Left hindlimb (tissue), 1 donor: ENCODE measurements at regions not wholly inside any gene's neighbourhood (a gene's known extent, or its start where the extent isn't known, plus 50 kb on each side); places are given as distances from the start of the nearest gene placed in this dataset.

Source experiments
- DNase-seq: peaks from one replicate; pipeline ENCODE4 v3.0.0-alpha.2; 2018

GRCh38 chrX:110432091-110432905 lies 73.7 kb downstream of the RTL9 start:
- no peak for DNase-seq

GRCh38 chrX:110432906-110433215 lies 74.2 kb downstream of the RTL9 start:
- DNase-seq = peak; percentile 53

GRCh38 chrX:110435196-110435595 lies 76.5 kb downstream of the RTL9 start:
- DNase-seq = no peak

GRCh38 chrX:110436523-110436922 lies 77.9 kb downstream of the RTL9 start:
- no peak for DNase-seq

- DNase-seq = no peak
These were observed 79.0 kb downstream of the RTL9 start for GRCh38 chrX:110437686-110438085.

GRCh38 chrX:110440016-110440805 lies 81.6 kb downstream of the RTL9 start:
- DNase-seq = no peak

- no peak for DNase-seq
These were observed 84.0 kb downstream of the RTL9 start for GRCh38 chrX:110442635-110443034.

- DNase-seq = no peak
These were observed 86.3 kb downstream of the RTL9 start for GRCh38 chrX:110444996-110445395.

- no peak for DNase-seq
These were observed 89.8 kb downstream of the RTL9 start for GRCh38 chrX:110448459-110448858.

- DNase-seq = no peak
These were observed 90.7 kb downstream of the RTL9 start for GRCh38 chrX:110449312-110449711.

GRCh38 chrX:110450050-110450449 lies 91.4 kb downstream of the RTL9 start:
- peak; percentile 55 for DNase-seq

GRCh38 chrX:110454336-110454735 lies 95.7 kb downstream of the RTL9 start:
- DNase-seq = no peak

GRCh38 chrX:110462957-110463356 lies 104.3 kb downstream of the RTL9 start:
- DNase-seq = no peak

GRCh38 chrX:110466790-110467189 lies 108.1 kb downstream of the RTL9 start:
- no peak for DNase-seq

- no peak for DNase-seq
These were observed 113.6 kb downstream of the RTL9 start for GRCh38 chrX:110472265-110472664.

- peak; percentile 28 for DNase-seq
These were observed 119.1 kb downstream of the RTL9 start for GRCh38 chrX:110477593-110478228.

GRCh38 chrX:110491846-110492620 lies 133.4 kb downstream of the RTL9 start:
- DNase-seq = no peak

GRCh38 chrX:110504947-110505346 lies 146.3 kb downstream of the RTL9 start:
- no peak for DNase-seq

GRCh38 chrX:110509755-110510532 lies 151.3 kb downstream of the RTL9 start:
- no peak for DNase-seq

- DNase-seq = no peak
These were observed 152.6 kb downstream of the RTL9 start for GRCh38 chrX:110511238-110511637.

- no peak for DNase-seq
These were observed 153.7 kb downstream of the RTL9 start for GRCh38 chrX:110512341-110512740.

- no peak for DNase-seq
These were observed 155.9 kb downstream of the RTL9 start for GRCh38 chrX:110514509-110514908.
